DMS53 (cell line): ENCODE measurements at regions not wholly inside any gene's neighbourhood (a gene's known extent, or its start where the extent isn't known, plus 50 kb on each side); places are given as distances from the start of the nearest gene placed in this dataset.
"Not testable (repeated sequence)": the region's sequence is repeated elsewhere in the genome, so short reads cannot be mapped to it uniquely, and the experiment has no call there.

Experiments used
- DNase-seq: peaks from one replicate; lab custom pipeline; 2025; lab: John Stamatoyannopoulos, UW

DNA sequence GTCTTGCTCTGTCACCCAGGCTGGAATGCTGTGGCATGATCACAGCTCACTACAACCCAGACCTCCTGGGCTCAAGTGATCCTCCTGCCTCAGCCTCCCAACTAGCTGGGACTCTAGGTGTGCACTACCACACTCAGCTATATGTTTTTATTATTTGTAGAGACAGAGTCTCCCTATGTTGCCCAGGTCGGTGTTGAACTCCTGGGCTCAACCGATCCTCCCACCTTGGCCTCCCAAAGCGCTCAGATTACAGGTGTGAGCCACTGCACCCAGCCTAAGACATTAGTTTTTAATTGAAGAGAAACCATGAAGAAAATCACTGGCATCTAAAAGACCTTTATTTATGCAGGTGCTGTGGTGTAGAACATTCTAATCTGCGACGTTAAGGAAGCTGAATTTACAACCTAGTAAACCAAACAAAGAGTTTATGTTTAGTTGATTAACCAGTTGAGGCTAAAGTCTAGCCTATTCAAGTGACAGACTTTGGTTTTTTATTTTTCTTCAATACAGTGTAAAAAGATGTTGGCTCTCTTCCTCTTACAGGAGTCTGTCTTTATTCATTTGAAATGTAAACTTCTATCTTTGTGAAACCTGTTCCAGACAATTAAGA, 52.5 kb upstream of the NBL1 start:
- no peak for DNase-seq

DNA sequence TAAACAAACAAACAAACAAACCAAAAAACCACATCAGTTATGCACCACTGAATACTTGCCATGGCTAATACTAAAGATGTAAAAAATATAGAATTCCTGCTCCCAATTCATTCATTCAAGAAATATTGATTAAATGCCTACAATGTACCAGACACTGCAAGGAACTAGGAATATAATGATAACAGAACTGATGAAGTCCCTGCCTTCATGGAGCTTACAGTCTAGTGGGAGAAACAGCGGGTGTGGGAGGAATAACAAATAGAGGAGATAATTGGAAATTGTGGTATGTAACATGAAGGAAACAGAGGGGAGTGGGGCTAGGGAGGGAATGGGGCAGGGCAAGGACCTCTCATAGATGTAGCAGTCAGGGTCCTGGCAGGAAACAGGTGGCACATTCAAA, 58.6 kb upstream of the NBL1 start:
- DNase-seq: no peak

- peak; percentile 71 for DNase-seq
These were observed 61.8 kb upstream of the NBL1 start for GRCh38 chr1:19582318-19582717.

DNA sequence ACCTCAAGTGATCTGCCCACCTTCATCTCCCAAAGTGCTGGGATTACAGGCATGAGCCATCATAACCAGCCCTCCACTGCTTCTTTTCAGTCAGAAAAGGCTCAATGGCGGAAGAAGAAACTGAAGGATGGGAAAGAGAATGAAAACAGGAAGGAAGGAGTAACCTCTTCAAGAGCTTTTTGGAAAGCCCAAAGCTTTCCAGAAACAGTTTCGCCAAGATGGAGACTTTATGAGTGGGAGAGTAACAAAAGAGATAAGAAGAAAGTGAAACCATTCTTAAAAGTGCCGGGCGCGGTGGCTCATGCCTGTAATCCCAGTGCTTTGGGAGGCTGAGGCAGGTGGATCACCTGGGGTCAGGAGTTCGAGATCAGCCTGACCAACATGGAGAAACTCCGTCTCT, 62.7 kb upstream of the NBL1 start:
- no peak for DNase-seq

DNA sequence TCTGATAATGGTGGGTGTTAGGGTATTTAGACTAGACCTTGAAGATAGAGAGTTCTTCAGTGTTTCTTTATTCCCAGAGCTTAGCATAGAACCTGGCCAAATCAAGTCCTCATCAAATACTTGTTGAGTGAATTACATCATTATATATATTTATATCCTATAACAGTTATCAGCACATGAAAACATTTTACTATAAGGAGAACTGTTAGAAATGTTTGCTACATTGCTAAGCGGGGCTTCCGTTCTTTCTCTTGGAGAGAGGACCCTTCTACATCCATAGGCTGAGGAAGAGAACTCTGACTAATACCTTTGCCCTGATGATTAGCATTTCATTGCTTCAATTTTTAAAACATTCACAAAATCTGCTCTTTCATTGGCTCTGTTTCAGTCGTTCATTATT, 66.5 kb upstream of the NBL1 start:
- DNase-seq: no peak

DNA sequence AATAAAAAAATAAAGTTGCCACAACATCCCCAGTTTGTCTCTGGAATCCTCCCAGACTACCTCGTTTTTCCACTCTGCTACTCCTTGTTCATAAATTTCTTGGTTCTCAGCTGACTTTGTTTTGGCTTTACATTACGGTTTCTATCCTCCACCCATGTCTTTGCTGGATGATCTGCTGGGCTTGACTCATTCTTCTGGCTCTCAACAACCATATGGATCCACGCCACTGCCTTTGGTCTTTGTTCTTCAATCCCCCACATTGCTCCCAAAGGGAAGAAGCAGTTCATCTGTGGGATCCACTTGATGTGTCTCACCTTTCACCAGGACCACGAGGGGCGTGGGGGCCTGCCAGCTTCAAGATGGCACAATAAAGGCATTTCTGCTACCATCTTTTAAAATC, 67.1 kb upstream of the NBL1 start:
- no peak for DNase-seq

DNA sequence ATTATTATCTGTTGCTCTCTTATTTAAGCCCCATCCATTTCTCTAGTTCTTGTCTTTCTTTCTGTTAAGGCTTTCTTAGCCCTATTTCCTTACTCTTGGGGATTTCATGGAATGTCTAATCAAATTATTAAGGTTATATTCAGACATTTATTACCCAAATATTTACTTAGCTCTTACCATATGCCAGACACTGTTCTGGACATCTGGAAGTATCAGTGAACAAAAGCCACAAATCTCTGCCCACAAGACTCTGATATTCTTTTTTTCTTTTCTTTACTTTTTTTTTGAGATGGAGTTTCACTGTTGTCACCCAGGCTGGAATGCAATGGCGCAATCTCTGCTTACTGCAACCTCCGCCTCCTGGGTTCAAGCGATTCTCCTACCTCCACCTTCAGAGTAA, 74.3 kb upstream of the NBL1 start:
- no peak for DNase-seq

GRCh38 chr1:19567041-19567440, 77.1 kb upstream of the NBL1 start:
- no peak for DNase-seq

DNA sequence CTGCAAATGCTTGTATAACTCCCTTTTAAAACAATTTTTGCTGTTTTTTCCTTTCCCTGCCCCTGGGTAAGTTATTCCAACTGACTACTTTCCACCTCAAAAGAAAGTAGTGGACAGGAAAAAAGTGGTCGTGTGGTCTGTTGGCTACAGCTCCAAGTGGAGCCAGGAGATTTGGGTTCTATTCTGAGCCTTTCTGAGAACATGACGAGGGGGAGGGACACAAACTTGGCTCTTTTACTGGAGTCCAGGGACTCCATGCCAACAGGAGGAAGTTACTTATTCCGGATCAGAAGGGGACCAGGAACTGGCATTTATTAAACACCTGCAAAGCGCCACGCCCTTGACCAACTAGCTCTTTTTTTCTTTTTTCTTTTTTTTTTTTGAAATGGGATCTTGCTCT, 79.0 kb upstream of the CAPZB start:
- no peak for DNase-seq

GRCh38 chr1:19563324-19564097, 78.2 kb upstream of the CAPZB start:
- no peak for DNase-seq

- no peak for DNase-seq
These were observed 77.5 kb upstream of the CAPZB start for GRCh38 chr1:19562847-19563246.

GRCh38 chr1:19560480-19560879, 75.1 kb upstream of the CAPZB start:
- DNase-seq: no peak

- no peak for DNase-seq
These were observed 74.3 kb upstream of the CAPZB start for GRCh38 chr1:19559641-19560040.

DNA sequence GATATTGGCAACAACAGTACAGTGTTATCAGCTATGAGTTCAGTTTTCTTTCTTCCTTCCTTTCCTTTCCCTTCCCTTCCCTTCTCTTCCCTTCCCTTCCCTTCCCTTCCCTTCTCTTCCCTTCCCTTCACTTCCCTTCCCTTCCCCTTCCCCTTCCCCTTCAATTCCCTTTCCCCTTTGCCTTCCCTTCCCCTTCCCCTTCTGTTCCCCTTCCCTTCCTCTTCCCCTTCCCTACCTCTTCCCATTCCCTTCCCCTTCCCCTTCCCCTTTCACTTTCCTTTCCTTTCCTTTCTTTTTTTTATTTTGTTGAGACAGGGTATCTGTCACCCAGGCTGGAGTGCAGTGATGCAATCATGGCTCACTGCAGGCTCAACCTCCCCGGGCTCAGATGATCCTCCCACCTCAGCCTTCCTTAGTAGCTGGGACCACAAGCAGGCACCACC, 72.3 kb upstream of the CAPZB start:
- DNase-seq: no peak

- DNase-seq: no peak
These were observed 68.8 kb upstream of the CAPZB start for GRCh38 chr1:19554090-19554489.

DNA sequence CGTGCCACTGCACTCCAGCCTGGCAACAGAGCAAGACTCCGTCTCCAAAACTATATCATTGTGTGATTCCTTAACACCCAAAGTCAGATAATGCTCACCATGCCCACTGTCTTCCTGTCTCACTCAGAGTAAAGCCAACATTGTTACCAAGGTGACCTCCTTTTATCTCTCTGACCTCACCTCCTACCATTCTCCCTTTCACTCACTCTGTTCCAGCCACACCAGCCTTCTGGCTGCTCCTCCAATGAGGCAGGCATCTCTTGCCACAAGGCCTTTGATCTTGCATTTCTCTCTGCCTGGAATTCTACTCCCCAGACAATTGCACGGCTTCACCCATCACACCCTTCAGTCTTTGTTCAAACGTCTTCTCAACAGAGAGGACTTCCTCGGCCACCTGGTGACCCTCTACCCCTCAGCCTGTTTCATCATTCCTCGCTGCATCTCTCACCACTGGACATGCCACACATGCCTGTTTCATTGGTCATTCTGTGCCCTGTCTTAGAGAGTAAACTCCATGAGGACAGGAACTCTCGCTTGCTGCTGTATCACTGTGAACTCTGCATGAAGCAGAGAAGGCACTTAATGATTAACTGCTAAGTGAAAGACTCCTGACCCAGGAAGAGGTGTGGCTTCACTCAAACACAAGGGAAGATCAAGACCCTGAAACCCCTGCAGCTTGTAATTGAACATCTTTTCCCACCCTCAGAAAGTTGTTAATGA, 67.1 kb upstream of the CAPZB start:
- no peak for DNase-seq

DNA sequence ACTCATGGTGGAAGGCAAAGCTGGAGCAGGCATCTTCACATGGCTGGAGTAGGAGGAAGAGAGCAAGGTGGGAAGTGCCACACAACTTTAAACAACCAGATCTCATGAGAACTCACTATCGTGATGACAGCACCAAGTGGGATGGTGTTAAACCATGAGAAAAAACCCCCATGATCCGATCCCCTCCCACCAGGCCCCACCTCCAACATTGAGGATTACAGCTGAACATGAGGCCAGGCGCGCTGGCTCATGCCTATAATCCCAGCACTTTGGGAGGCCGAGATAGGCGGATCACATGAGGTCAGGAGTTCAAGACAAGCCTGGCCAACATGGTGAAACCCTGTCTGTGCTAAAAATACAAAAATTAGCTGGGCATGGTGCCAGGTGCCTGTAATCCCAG, 66.5 kb upstream of the CAPZB start:
- not testable (repeated sequence) for DNase-seq

DNA sequence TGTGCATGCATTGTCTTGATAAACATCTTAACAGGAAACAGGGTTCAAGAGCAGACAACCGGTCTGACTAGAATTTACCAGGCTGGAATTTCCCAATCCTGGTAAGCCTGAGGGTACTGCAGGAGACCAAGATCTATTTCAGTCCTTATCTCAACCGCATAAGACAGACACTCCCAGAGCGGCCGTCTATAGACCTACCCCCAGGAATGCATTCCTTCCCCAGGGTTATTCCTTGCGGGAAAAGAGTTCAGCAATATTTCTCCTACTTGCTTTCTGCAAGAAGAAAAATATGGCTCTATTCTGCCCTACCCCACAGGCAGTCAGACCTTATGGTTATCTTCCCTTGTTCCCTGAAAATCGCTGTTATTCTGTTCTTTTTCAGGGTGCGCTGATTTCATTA, 65.1 kb upstream of the CAPZB start:
- not testable (repeated sequence) for DNase-seq

DNA sequence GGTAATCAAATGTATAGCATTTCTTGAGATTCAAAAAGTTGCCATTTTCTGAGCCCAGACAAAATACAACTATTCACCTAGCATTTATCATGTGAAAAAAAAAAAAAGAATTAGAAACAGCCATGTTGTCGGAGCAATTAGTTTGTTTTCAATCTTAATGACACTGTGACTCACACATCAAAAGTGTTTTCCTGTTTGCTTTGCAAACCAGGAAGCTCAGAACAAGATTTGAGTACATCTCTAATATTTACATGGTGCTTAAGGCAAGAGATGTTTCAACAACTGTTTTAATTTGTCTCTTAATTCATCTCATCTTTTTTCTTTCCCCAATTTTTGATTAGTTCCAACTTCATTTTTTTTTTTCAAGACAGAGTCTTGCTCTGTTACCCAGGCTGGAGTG, 62.5 kb upstream of the CAPZB start:
- peak; percentile 93 for DNase-seq

- DNase-seq: no peak
These were observed 51.2 kb upstream of the CAPZB start for GRCh38 chr1:19536519-19536918.

- DNase-seq: no peak
These were observed 49.9 kb upstream of the CAPZB start for GRCh38 chr1:19535214-19535613.
